ENCODE measurements at regions not wholly inside any gene's neighbourhood (a gene's known extent, or its start where the extent isn't known, plus 50 kb on each side); places are given as distances from the start of the nearest gene placed in this dataset.

DNA sequence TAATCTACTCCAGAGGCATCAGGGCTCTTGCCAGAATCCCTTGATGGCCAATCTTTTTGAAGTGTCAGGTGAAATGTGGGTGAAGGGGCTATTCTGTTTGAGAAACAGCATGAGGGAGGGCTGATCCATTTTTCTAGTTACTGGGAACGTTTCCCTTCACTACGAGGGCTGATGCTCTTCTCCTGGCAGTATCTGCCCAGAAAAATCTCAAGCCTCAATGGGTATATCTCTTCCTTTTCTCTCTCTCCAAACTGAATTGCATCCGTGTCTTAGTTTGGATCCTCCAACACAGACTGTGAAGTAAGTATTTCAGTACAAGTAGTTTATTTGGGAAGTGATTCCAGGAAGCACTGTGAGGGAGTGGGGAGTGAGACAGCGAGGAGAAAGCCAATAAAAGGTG, 113.0 kb upstream of the NAV2 start:
- Histone ChIP-seq H2AFZ (replicated peaks; ENCODE audit: low read length, poor library complexity) (no peak overlapping the region), H3K36me3 (ENCODE audit: control insufficient read depth, insufficient read depth, low read length) (no peaks in the 10 kb centered on the region), H4K5ac (ENCODE audit: low read depth, low read length) (no peak overlapping the region), H3K18ac (ENCODE audit: low read depth, low read length) (0 out of 2 replicates have a peak overlapping the region, but pooled peaks have one; percentile 10), H3K9me1 (ENCODE audit: insufficient read depth, low read length) (peaks cover 30% of the 10 kb centered on the region), H3K4me2 (ENCODE audit: low read depth, low read length) (no peak overlapping the region), H3K4me3 (ENCODE audit: insufficient read depth, low read depth, low read length) (no peak overlapping the region), H3K27ac (ENCODE audit: insufficient read depth, low read length) (no peak overlapping the region), H4K91ac (ENCODE audit: insufficient read depth, low read depth, low read length) (no peak overlapping the region), H3K9me3 (ENCODE audit: control insufficient read depth, insufficient read depth, low read length) (no peaks in the 10 kb centered on the region), H3K27me3 (ENCODE audit: control insufficient read depth, insufficient read depth, low read length) (no peaks in the 10 kb centered on the region), H3K79me1 (ENCODE audit: low read depth in 1 of 2, low read length in 2 of 2) (peaks cover 0 to 7% of the 10 kb centered on the region in 2 experiments; a peak in 1 of 4 replicates), H2BK120ac (ENCODE audit: low read depth, low read length) (peak overlapping the region; percentile 38; the same call in 1 of the 2 replicates), H2AK5ac (ENCODE audit: low read depth, low read length) (no peak overlapping the region), H3K23ac (ENCODE audit: low read depth, low read length) (no peak overlapping the region), H3K4me1 (ENCODE audit: control insufficient read depth, insufficient read depth, low read length) (peaks cover 30% of the 10 kb centered on the region), H3K56ac (ENCODE audit: extremely low read depth, insufficient read depth, low read length) (no peak overlapping the region), H2AK9ac (replicated peaks; ENCODE audit: low read depth, low read length, poor library complexity) (no peak overlapping the region), H4K8ac (ENCODE audit: low read depth in 2 of 2, low read length in 2 of 2) (no peak overlapping the region), H2BK20ac (ENCODE audit: low read depth, low read length) (no peak overlapping the region), H2BK5ac (ENCODE audit: low read depth, low read length, poor library complexity, severe bottlenecking) (no peak overlapping the region), H3K4ac (ENCODE audit: low read depth, low read length) (no peak overlapping the region), H3K14ac (replicated peaks; ENCODE audit: low read depth, low read length) (0 out of 2 replicates have a peak overlapping the region, but pooled peaks have one; percentile 3), H2BK15ac (ENCODE audit: low read depth, low read length) (0 out of 3 replicates have a peak overlapping the region, but pooled peaks have one; percentile 66), H4K20me1 (ENCODE audit: insufficient read depth, low read length) (no peaks in the 10 kb centered on the region), H3K9ac (ENCODE audit: low read depth, low read length) (no peak overlapping the region)
- TF ChIP-seq FOS (IDR thresholded peaks at IDR 0.05; ENCODE audit: low read depth, low read length) (no peak), RAD21 (IDR thresholded peaks at IDR 0.05; ENCODE audit: low read length) (no peak), BHLHE40 (IDR thresholded peaks at IDR 0.05; ENCODE audit: low read depth, low read length) (no peak), RFX5 (IDR thresholded peaks at IDR 0.05; ENCODE audit: low read depth, low read length) (no peak), CHD1 (IDR thresholded peaks at IDR 0.05; ENCODE audit: low read depth, low read length) (no peak), USF2 (IDR thresholded peaks at IDR 0.05; ENCODE audit: low read depth, low read length) (no peak), POLR2A (IDR thresholded peaks at IDR 0.05; ENCODE audit: low read depth, low read length) (no peak), MAFK (IDR thresholded peaks at IDR 0.05; ENCODE audit: low read depth, low read length) (no peak), SMC3 (IDR thresholded peaks at IDR 0.05; ENCODE audit: low read depth, low read length) (no peak), ELK1 (IDR thresholded peaks at IDR 0.05; ENCODE audit: borderline replicate concordance, low read depth, low read length) (no peak), NFE2L2 (IDR thresholded peaks at IDR 0.05; ENCODE audit: low read depth, low read length) (no peak), CEBPB (IDR thresholded peaks at IDR 0.05; ENCODE audit: low read depth, low read length) (no peak), RCOR1 (IDR thresholded peaks at IDR 0.05; ENCODE audit: insufficient replicate concordance, low read length) (no peak)
- TF ChIP-seq, protein P1, sequence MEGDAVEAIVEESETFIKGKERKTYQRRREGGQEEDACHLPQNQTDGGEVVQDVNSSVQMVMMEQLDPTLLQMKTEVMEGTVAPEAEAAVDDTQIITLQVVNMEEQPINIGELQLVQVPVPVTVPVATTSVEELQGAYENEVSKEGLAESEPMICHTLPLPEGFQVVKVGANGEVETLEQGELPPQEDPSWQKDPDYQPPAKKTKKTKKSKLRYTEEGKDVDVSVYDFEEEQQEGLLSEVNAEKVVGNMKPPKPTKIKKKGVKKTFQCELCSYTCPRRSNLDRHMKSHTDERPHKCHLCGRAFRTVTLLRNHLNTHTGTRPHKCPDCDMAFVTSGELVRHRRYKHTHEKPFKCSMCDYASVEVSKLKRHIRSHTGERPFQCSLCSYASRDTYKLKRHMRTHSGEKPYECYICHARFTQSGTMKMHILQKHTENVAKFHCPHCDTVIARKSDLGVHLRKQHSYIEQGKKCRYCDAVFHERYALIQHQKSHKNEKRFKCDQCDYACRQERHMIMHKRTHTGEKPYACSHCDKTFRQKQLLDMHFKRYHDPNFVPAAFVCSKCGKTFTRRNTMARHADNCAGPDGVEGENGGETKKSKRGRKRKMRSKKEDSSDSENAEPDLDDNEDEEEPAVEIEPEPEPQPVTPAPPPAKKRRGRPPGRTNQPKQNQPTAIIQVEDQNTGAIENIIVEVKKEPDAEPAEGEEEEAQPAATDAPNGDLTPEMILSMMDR (conservative IDR thresholded peaks at IDR 0.05; ENCODE audit: low read depth, low read length) = no peak
- WGBS, 2 experiments (ENCODE audit: extremely low coverage in 2 of 2, insufficient read length in 1 of 2) = no CpG with 5 or more reads among the region's 4 CpGs
- in situ Hi-C loops (cut with MboI; ENCODE audit: low sequenced_read_pairs) (no loop called here), dilution Hi-C loops (cut with HindIII; ENCODE audit: low sequenced_read_pairs, unreplicated experiment) (no loop called here), intact Hi-C loops (cut with micrococcal nuclease) (loop anchor here (5.0 kb wide), 1 partner anchor 68 kb away; no protein-coding TSS in a partner anchor)
- CTCF ChIA-PET = interaction anchor here (1.5 kb wide), 1 partner anchor 59 kb away, joined by 3 read pairs; no protein-coding TSS in a partner anchor
- ATAC-seq (ENCODE audit: low read depth) (no peak), DNase-seq (no peak)
- no TSS peak for BruUV-seq (replicated peaks)
- POLR2A ChIA-PET (ENCODE audit: unreplicated experiment) = no interaction called here
